Common myeloid progenitor, CD34-positive (primary cell): ENCODE measurements at regions not wholly inside any gene's neighbourhood (a gene's known extent, or its start where the extent isn't known, plus 50 kb on each side); places are given as distances from the start of the nearest gene placed in this dataset.
"Not testable (repeated sequence)": the region's sequence is repeated elsewhere in the genome, so short reads cannot be mapped to it uniquely, and the experiment has no call there.

ENCODE experiments used
- CTCF ChIA-PET: fragments of 350-600 bp; sonication (Branson Sonifier 250); formaldehyde crosslinking; loops from one replicate; lab custom pipeline; 2021; ENCODE audit warnings: antibody characterized with exemption; lab: Charles Lee
- POLR2A ChIA-PET: fragments of 350-600 bp; sonication (Branson Sonifier 250); formaldehyde crosslinking; loops from one replicate; lab custom pipeline; 2021; ENCODE audit warnings: antibody characterized with exemption; lab: Charles Lee
- DNase-seq, 3 donors: peaks; one replicate each; pipeline versions ENCODE4 v3.0.0 to v3.0.0-alpha.2; 2013
- H3K27ac ChIP-seq, 2 experiments: 1 replicate in 1 of 2; 2 replicates in 1 of 2; pipeline ENCODE4 v1.7.0; 2013; ENCODE audit warnings: inconsistent platforms in 2 of 2, low read length in 2 of 2, mild to moderate bottlenecking in 2 of 2, low read depth in 1 of 2, moderate library complexity in 1 of 2; ENCODE audit not compliant: severe bottlenecking in 2 of 2, insufficient read depth in 1 of 2, poor library complexity in 1 of 2
- H3K27me3 ChIP-seq, 5 experiments: replicated peaks in 2 of 5; 1 replicate in 3 of 5; 2 replicates in 2 of 5; pipeline versions ENCODE4 v1.6.1 to v1.7.0; 2013; ENCODE audit warnings: low read length in 4 of 5, mild to moderate bottlenecking in 2 of 5, moderate library complexity in 2 of 5, inconsistent platforms in 1 of 5; ENCODE audit not compliant: insufficient read depth in 5 of 5, control insufficient read depth in 4 of 5
- H3K36me3 ChIP-seq, 4 experiments: 1 replicate in 2 of 4; 2 replicates in 2 of 4; pipeline versions ENCODE4 v1.6.1 to v1.7.0; 2013; ENCODE audit warnings: low read length in 3 of 4, control low read depth in 1 of 4, mild to moderate bottlenecking in 1 of 4; ENCODE audit not compliant: control insufficient read depth in 4 of 4, insufficient read depth in 4 of 4
- H3K4me1 ChIP-seq, 4 experiments: 1 replicate in 3 of 4; 2 replicates in 1 of 4; pipeline versions ENCODE4 v1.6.1 to v1.7.1; 2013; ENCODE audit warnings: low read length in 3 of 4, mild to moderate bottlenecking in 3 of 4, control low read depth in 1 of 4, inconsistent platforms in 1 of 4, moderate library complexity in 1 of 4; ENCODE audit not compliant: control insufficient read depth in 4 of 4, insufficient read depth in 4 of 4; ENCODE audit errors: control extremely low read depth in 1 of 4
- H3K4me3 ChIP-seq, 7 experiments: 1 replicate in 4 of 7; 2 replicates in 3 of 7; pipeline versions ENCODE4 v1.5.1 to v1.7.0; 2013; ENCODE audit warnings: mild to moderate bottlenecking in 7 of 7, low read length in 6 of 7, moderate library complexity in 6 of 7, inconsistent platforms in 2 of 7, low read depth in 2 of 7, control low read depth in 1 of 7; ENCODE audit not compliant: insufficient read depth in 4 of 7, control insufficient read depth in 1 of 7; ENCODE audit errors: extremely low read depth in 1 of 7
- H3K9me3 ChIP-seq, 5 experiments: 1 replicate in 4 of 5; 2 replicates in 1 of 5; pipeline versions ENCODE4 v1.6.1 to v1.7.1; 2013; ENCODE audit warnings: low read length in 4 of 5, mild to moderate bottlenecking in 2 of 5, inconsistent platforms in 1 of 5, low read depth in 1 of 5, moderate library complexity in 1 of 5; ENCODE audit not compliant: control insufficient read depth in 4 of 5, insufficient read depth in 2 of 5; ENCODE audit errors: control extremely low read depth in 1 of 5
- WGBS: methylation state at CpG from one replicate; pipeline ENCODE4 v1.1.5; 2013; ENCODE audit not compliant: insufficient coverage; 5-methylcytosine and 5-hydroxymethylcytosine counted together

DNA sequence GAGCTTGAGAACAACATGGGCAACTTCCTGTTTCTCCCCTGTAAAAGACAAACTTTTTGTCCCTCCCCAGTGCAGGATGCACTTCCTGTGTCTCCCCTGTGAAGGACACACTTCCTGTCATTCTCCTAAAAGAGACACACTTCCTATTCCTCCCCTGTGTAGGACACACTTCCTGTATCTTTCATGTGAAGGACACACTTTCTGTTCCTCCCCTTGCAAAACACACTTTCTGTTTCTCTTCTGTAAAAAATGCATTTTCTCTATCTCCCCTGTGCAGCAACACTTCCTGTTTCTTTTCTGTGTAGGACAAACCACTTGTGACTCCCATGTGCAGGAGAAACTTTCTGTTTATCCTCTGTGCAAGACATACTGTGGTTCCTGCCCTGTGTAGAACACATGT, 488.6 kb upstream of the USP9Y start:
- Histone ChIP-seq H3K27ac (no peak overlapping the region), H3K4me1 (no peaks in the 10 kb centered on the region), H3K36me3 (no peaks in the 10 kb centered on the region), H3K9me3 (peaks cover 0 to 16% (median 0%) of the 10 kb centered on the region in 5 experiments), H3K4me3 (no peak overlapping the region), H3K27me3 (no peaks in the 10 kb centered on the region)
- ChIA-PET CTCF (no interaction called here), POLR2A (no interaction called here)
- no peak for DNase-seq

DNA sequence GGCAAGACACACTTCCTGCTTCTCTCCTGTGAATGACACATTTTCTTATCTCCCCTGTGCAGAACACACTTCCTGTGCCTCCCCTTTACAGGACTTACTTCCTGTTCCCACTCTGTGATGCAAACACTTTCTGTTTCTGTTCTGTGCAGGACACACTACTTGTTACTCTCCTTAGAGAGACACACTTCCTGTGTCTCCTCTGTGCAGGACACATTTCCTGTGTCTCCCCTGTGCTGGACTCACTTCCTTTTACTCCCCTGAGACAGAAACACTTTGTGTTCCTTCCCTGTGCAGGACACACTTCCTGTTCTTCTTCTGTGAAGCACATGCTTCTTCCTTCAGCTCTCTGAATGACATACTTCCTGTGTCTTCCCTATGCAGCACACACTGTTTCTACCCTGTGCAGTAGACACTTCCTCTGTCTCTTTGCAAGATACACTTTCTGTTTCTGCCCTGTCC, 485.4 kb upstream of the USP9Y start:
- POLR2A ChIA-PET: no interaction called here
- no peaks in the 10 kb centered on the region for H3K36me3 ChIP-seq
- H3K4me1 ChIP-seq: no peaks in the 10 kb centered on the region
- no peak overlapping the region for H3K27ac ChIP-seq
- CTCF ChIA-PET: no interaction called here
- no peak overlapping the region for H3K4me3 ChIP-seq
- DNase-seq: peak in 1 of 3 donors; percentile 29
- H3K27me3 ChIP-seq: no peaks in the 10 kb centered on the region
- H3K9me3 ChIP-seq: peaks cover 0 to 16% (median 0%) of the 10 kb centered on the region in 5 experiments

DNA sequence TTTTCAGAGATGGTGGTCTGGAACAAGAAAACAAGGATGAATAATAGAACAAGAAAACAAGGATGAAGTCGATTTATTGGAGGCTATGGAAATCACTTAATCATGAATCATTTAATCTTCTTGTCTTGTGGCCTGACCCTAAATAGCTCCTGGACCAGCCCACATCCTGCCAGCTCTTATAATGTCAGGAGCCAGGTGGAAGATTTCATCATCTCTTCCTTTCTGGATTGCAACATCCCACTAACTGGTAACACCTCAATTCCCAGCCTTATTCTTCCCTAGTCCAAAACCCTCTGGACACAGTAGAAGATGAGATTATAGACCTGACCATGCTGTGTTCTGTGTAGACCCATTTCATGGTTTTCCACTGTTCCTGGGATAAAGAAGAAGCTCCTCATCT, 470.1 kb upstream of the USP9Y start:
- Histone ChIP-seq H3K4me3 (no peak overlapping the region), H3K4me1 (no peaks in the 10 kb centered on the region), H3K27me3 (no peaks in the 10 kb centered on the region), H3K9me3 (no peaks in the 10 kb centered on the region), H3K36me3 (no peaks in the 10 kb centered on the region), H3K27ac (no peak overlapping the region)
- no peak for DNase-seq
- CTCF ChIA-PET: no interaction called here
- WGBS: no CpG with 5 or more reads among the region's 1 CpG
- POLR2A ChIA-PET: no interaction called here

DNA sequence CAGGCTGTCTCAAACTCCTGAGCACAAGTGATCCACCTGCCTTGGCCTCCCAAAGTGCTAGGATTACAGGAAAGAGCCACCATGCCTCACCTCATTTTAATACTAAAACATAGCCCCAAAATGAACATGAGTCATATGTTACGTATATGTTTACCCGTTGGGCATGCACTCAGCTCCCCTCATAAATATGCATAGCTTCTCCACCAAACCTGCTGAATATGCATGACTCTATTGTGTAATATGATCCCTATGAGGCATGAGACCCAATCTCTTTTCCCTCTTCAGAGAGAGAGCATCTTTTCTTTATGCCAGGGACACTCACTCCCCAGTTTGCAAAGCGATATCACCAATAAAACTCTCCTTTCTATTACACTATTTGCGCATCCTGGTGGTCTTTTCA, 464.6 kb upstream of the USP9Y start:
- no peaks in the 10 kb centered on the region for H3K36me3 ChIP-seq
- H3K4me1 ChIP-seq: no peaks in the 10 kb centered on the region
- H3K4me3 ChIP-seq: no peak overlapping the region
- CTCF ChIA-PET: no interaction called here
- POLR2A ChIA-PET: no interaction called here
- DNase-seq: no peak
- no CpG with 5 or more reads among the region's 4 CpGs for WGBS
- no peak overlapping the region for H3K27ac ChIP-seq
- H3K27me3 ChIP-seq: no peaks in the 10 kb centered on the region
- no peaks in the 10 kb centered on the region for H3K9me3 ChIP-seq

DNA sequence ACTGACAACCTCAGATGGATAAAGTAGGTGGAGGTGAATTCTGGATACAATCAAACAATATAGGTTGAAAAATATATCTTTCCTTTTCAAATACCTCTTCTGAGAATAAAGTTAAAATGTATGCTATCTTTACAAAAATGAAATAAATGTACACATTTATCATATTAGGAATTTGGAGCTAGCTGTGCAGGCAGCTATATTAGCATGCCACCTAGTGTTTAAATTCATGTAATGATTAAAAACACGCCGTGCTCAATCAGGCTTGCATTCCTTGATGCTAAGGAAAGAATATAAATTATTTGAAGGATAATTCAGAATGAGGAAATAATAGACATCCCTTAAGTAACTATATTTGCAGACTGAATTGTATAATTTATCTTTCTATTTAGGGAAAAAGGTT, 460.7 kb upstream of the USP9Y start:
- H3K4me1 ChIP-seq, H3K36me3 ChIP-seq, H3K27me3 ChIP-seq, CTCF ChIA-PET, DNase-seq, POLR2A ChIA-PET, H3K27ac ChIP-seq, H3K4me3 ChIP-seq, H3K9me3 ChIP-seq: not testable (repeated sequence)
- WGBS: no CpG with 5 or more reads among the region's 2 CpGs

DNA sequence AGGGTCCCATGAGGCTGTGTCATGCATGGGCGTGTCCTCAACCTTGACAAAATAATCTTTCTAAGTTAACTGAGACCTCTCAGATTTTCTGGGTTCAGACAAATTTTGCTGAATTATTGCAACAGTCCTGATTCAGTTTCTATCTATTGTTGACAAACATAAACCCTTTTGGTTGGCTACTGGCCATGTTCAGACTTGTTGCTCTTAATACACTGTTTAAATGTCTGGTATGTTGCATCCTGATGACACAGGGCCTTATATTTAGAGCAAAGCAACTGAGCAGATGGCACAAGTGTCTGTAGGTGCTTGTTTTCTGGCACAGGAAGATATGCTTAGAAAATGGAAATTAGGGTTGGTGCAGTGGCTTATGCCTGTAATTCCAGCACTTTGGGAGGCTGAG, 456.9 kb upstream of the USP9Y start:
- CTCF ChIA-PET: no interaction called here
- no peak overlapping the region for H3K27ac ChIP-seq
- no peaks in the 10 kb centered on the region for H3K36me3 ChIP-seq
- no peak overlapping the region for H3K4me3 ChIP-seq
- no peaks in the 10 kb centered on the region for H3K9me3 ChIP-seq
- POLR2A ChIA-PET: no interaction called here
- no peaks in the 10 kb centered on the region for H3K27me3 ChIP-seq
- DNase-seq: no peak
- no CpG with 5 or more reads among the region's 1 CpG for WGBS
- H3K4me1 ChIP-seq: no peaks in the 10 kb centered on the region

DNA sequence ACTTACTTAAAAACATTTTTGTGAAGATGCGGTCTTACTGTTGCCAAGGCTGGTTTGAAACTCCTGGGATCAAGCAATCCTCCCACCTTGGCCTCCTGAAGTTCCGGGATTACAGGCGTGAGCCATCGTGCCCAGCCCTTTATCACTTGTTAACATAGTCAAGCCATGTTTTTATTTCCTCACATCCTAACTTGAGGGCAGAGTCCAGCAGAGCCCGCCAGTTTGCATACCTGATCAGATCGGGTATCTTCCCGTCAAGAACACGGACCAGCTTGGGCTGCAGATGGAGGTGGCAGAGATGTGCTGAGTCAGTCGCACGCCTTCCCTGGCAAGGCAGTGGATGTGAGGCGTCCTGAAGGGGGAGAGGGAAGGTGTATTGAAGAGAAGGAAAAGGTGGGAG, 447.3 kb upstream of the USP9Y start:
- H3K4me1 ChIP-seq: no peaks in the 10 kb centered on the region
- H3K4me3 ChIP-seq: no peak overlapping the region
- no peak for DNase-seq
- H3K36me3 ChIP-seq: no peaks in the 10 kb centered on the region
- no peaks in the 10 kb centered on the region for H3K27me3 ChIP-seq
- POLR2A ChIA-PET: no interaction called here
- WGBS: no CpG with 5 or more reads among the region's 11 CpGs
- CTCF ChIA-PET: no interaction called here
- no peak overlapping the region for H3K27ac ChIP-seq
- H3K9me3 ChIP-seq: no peaks in the 10 kb centered on the region
